DOHH2 (cell line): ENCODE measurements at regions not wholly inside any gene's neighbourhood (a gene's known extent, or its start where the extent isn't known, plus 50 kb on each side); places are given as distances from the start of the nearest gene placed in this dataset.

Experiments
- H3F3A ChIP-seq: fragments of 200-600 bp; sonication (generic), shearing (Covaris generic); 2 replicates; pipeline ENCODE4 v1.6.0; 2016; ENCODE audit warnings: antibody characterized with exemption, mild to moderate bottlenecking; ENCODE audit not compliant: control insufficient read depth, insufficient read depth
- H3K27ac ChIP-seq: fragments of 200-600 bp; sonication (generic); 2 replicates; pipeline ENCODE4 v1.5.1; 2014; ENCODE audit warnings: low read depth, mild to moderate bottlenecking, low read length, moderate library complexity
- H3K27me3 ChIP-seq: fragments of 200-600 bp; sonication (generic); 2 replicates; pipeline ENCODE4 v1.6.1; 2014; ENCODE audit warnings: mild to moderate bottlenecking, low read length, mixed read lengths; ENCODE audit not compliant: control insufficient read depth
- H3K36me3 ChIP-seq: fragments of 200-600 bp; sonication (generic); 2 replicates; pipeline ENCODE4 v1.6.1; 2014; ENCODE audit warnings: mild to moderate bottlenecking, low read length, moderate library complexity, mixed read lengths; ENCODE audit not compliant: control insufficient read depth
- H3K4me1 ChIP-seq: fragments of 200-600 bp; sonication (generic); 2 replicates; pipeline ENCODE4 v1.6.1; 2014; ENCODE audit warnings: mild to moderate bottlenecking, low read length, mixed read lengths; ENCODE audit not compliant: control insufficient read depth
- H3K4me2 ChIP-seq: fragments of 200-600 bp; sonication (generic); 2 replicates; pipeline ENCODE4 v1.6.0; 2014; ENCODE audit warnings: mild to moderate bottlenecking, low read length, moderate library complexity
- H3K4me3 ChIP-seq: fragments of 200-600 bp; sonication (generic); 2 replicates; pipeline ENCODE4 v1.5.1; 2014; ENCODE audit warnings: mild to moderate bottlenecking, low read length, mixed read lengths
- H3K79me2 ChIP-seq: fragments of 200-600 bp; sonication (generic); 2 replicates; pipeline ENCODE4 v1.6.1; 2014; ENCODE audit warnings: mild to moderate bottlenecking, low read length, mixed read lengths; ENCODE audit not compliant: control insufficient read depth
- H3K9me2 ChIP-seq: fragments of 200-600 bp; sonication (generic); replicated peaks from 2 replicates; pipeline ENCODE4 v1.6.1; 2014; ENCODE audit warnings: mild to moderate bottlenecking, low read length, mixed read lengths; ENCODE audit not compliant: control insufficient read depth
- H3K9me3 ChIP-seq: fragments of 200-600 bp; sonication (generic); 2 replicates; pipeline ENCODE4 v1.6.1; 2014; ENCODE audit warnings: antibody characterized with exemption, low read length, mixed read lengths; ENCODE audit not compliant: control insufficient read depth, insufficient read depth
- H4K20me1 ChIP-seq: fragments of 200-600 bp; sonication (generic); 2 replicates; pipeline ENCODE4 v1.6.0; 2014; ENCODE audit warnings: low read depth, mild to moderate bottlenecking, antibody characterized with exemption, low read length, moderate library complexity; ENCODE audit not compliant: control insufficient read depth, insufficient read depth
- EZH2phosphoT487 ChIP-seq: fragments of 200-600 bp; sonication (generic); IDR thresholded peaks from 2 replicates; pipeline ENCODE4 v1.6.1; 2017; ENCODE audit warnings: borderline replicate concordance, mild to moderate bottlenecking, antibody characterized with exemption, low read length, moderate library complexity, mixed read lengths
- TF ChIP-seq, protein P1 (sequence below): fragments of 200-600 bp; sonication (generic); IDR thresholded peaks from one replicate; pipeline ENCODE4 v1.5.1; 2014; ENCODE audit warnings: antibody characterized with exemption, mild to moderate bottlenecking, low read depth, low read length; ENCODE audit not compliant: poor library complexity, severe bottlenecking

DNA sequence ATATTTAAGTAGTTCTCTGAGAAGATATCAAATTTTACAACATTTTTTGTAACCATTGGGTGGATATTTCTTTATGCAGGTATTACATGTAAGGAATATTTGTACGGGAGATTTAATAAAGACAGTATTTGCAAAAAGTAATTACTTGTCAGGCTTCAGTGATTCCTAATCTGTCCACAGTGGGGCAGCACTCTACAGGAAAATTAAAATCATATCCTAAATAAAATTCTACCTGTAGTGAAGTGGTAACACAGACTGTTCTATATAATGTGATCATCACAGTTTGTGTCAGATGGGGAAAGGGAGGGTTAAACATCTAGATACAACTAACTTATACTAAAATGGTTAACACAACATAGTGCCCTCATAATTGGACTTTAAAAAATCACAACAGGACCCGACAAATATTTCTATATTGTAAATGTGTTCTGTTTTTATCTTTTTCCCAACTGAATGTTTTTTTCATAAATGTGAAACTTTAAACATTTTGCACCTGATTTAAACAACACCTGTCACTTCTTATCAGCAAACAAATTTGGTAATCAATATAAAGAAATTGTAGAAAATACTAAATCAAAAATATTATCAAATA, 145.6 kb upstream of the MANEA start:
- Histone ChIP-seq H3K4me1 (no peaks in the 10 kb centered on the region), H3K9me3 (no peaks in the 10 kb centered on the region), H3K27me3 (no peaks in the 10 kb centered on the region), H3K27ac (no peak overlapping the region), H4K20me1 (no peaks in the 10 kb centered on the region), H3F3A (no peaks in the 10 kb centered on the region), H3K36me3 (no peaks in the 10 kb centered on the region), H3K9me2 (no peaks in the 10 kb centered on the region), H3K79me2 (no peaks in the 10 kb centered on the region), H3K4me2 (no peak overlapping the region), H3K4me3 (no peak overlapping the region)
- TF ChIP-seq EZH2phosphoT487 = no peak
- TF ChIP-seq, protein P1, sequence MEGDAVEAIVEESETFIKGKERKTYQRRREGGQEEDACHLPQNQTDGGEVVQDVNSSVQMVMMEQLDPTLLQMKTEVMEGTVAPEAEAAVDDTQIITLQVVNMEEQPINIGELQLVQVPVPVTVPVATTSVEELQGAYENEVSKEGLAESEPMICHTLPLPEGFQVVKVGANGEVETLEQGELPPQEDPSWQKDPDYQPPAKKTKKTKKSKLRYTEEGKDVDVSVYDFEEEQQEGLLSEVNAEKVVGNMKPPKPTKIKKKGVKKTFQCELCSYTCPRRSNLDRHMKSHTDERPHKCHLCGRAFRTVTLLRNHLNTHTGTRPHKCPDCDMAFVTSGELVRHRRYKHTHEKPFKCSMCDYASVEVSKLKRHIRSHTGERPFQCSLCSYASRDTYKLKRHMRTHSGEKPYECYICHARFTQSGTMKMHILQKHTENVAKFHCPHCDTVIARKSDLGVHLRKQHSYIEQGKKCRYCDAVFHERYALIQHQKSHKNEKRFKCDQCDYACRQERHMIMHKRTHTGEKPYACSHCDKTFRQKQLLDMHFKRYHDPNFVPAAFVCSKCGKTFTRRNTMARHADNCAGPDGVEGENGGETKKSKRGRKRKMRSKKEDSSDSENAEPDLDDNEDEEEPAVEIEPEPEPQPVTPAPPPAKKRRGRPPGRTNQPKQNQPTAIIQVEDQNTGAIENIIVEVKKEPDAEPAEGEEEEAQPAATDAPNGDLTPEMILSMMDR = peak; percentile 68

DNA sequence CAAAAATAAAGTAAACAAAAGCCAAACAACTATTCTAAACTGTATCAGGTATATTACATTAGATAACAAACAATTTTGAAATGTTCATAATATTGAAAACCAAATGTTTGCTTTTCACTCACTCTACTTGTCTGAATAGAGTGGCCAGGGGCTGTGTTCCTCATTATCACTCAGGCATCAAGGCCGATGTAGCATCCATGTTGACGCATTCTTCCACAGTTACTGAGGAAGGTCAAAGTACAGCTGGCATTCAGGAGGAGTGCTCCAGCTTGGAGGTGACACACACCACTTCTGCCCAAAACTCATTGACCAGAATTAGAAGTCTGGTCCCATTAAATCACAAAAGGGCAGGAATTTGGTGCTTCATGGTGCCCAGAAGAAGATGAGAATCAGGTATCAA, 137.6 kb upstream of the MANEA start:
- TF ChIP-seq, protein P1 = no peak
- TF ChIP-seq EZH2phosphoT487 = no peak
- H3K27me3 ChIP-seq = no peaks in the 10 kb centered on the region
- no peaks in the 10 kb centered on the region for H3F3A ChIP-seq
- H3K4me2 ChIP-seq = no peak overlapping the region
- H3K9me3 ChIP-seq = no peaks in the 10 kb centered on the region
- no peak overlapping the region for H3K27ac ChIP-seq
- H3K36me3 ChIP-seq = no peaks in the 10 kb centered on the region
- H3K9me2 ChIP-seq = no peaks in the 10 kb centered on the region
- no peaks in the 10 kb centered on the region for H4K20me1 ChIP-seq
- no peaks in the 10 kb centered on the region for H3K4me1 ChIP-seq
- no peak overlapping the region for H3K4me3 ChIP-seq
- no peaks in the 10 kb centered on the region for H3K79me2 ChIP-seq

DNA sequence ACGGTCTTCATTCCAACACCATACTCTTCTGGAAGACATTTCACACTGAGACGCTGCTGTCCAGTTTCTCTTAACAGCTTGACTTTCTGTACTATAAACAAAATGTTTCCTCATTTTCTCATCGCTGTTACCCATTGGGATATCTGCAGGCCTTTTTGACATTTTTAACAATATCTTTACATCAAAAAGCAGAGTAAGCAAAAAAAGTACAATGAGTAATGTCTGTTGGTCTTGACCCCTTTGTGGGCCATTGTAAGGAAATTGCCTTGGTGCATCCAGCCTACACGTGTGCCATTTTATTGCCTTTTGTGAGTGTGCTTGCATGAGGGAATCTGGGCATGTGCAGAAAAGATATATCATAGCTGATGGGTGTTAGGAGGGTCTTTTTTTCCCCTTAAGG, 129.1 kb upstream of the MANEA start:
- H4K20me1 ChIP-seq = no peaks in the 10 kb centered on the region
- no peak overlapping the region for H3K27ac ChIP-seq
- TF ChIP-seq EZH2phosphoT487 = no peak
- no peaks in the 10 kb centered on the region for H3K79me2 ChIP-seq
- H3K9me2 ChIP-seq = no peaks in the 10 kb centered on the region
- H3K9me3 ChIP-seq = no peaks in the 10 kb centered on the region
- no peaks in the 10 kb centered on the region for H3K27me3 ChIP-seq
- no peaks in the 10 kb centered on the region for H3F3A ChIP-seq
- H3K4me2 ChIP-seq = no peak overlapping the region
- no peak overlapping the region for H3K4me3 ChIP-seq
- no peaks in the 10 kb centered on the region for H3K36me3 ChIP-seq
- no peaks in the 10 kb centered on the region for H3K4me1 ChIP-seq

DNA sequence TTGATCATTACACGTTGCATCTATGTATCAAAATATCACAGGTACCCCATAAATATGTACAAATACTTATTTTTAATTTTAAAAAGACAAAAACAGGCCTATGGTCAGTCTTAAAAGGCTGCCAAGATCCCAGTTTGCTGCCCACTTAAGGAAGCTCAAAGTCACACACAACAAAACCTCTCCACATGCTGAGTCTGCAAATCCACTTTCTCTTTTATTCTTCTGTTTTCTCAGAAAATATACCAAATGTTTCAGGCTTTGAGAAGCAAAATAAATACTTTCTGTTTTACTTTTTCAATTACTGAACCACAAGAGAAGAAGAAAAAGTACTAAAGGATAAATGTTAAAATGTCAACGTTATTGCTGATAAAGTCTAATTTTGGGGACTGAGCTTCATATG, 107.8 kb upstream of the MANEA start:
- no peaks in the 10 kb centered on the region for H3K9me2 ChIP-seq
- no peaks in the 10 kb centered on the region for H3F3A ChIP-seq
- H3K27ac ChIP-seq = no peak overlapping the region
- H3K79me2 ChIP-seq = no peaks in the 10 kb centered on the region
- no peaks in the 10 kb centered on the region for H4K20me1 ChIP-seq
- no peaks in the 10 kb centered on the region for H3K36me3 ChIP-seq
- no peaks in the 10 kb centered on the region for H3K4me1 ChIP-seq
- no peaks in the 10 kb centered on the region for H3K27me3 ChIP-seq
- H3K9me3 ChIP-seq = no peaks in the 10 kb centered on the region
- H3K4me2 ChIP-seq = no peak overlapping the region
- no peak for TF ChIP-seq EZH2phosphoT487
- TF ChIP-seq, protein P1 = no peak
- H3K4me3 ChIP-seq = no peak overlapping the region
